ENCODE measurements at regions not wholly inside any gene's neighbourhood (a gene's known extent, or its start where the extent isn't known, plus 50 kb on each side); places are given as distances from the start of the nearest gene placed in this dataset.

GRCh38 chr13:105920370-105920769 lies 615.1 kb downstream of the EFNB2 start:
- no peak for TF ChIP-seq CTCF (IDR thresholded peaks at IDR 0.05)
- no peak for TF ChIP-seq POLR2AphosphoS5 (IDR thresholded peaks at IDR 0.05)
- TF ChIP-seq POLR2A (IDR thresholded peaks at IDR 0.05) = no peak
- no peak for TF ChIP-seq EP300 (IDR thresholded peaks at IDR 0.05)

Data from gastroesophageal sphincter (tissue), 3 donors.